B cell (primary cell): ENCODE measurements at regions not wholly inside any gene's neighbourhood (a gene's known extent, or its start where the extent isn't known, plus 50 kb on each side); places are given as distances from the start of the nearest gene placed in this dataset.

Source experiments
- ATAC-seq: fragments of 200-7000 bp; cut with Tn5 transposase; one replicate; pipeline ENCODE4 v1.10.0; 2021; ENCODE audit warnings: low read depth, mild to moderate bottlenecking, moderate number of reproducible peaks, moderate library complexity
- CTCF ChIA-PET: fragments of 350-600 bp; sonication (Branson Sonifier 250); formaldehyde crosslinking; loops from one replicate; lab custom pipeline; 2021; ENCODE audit warnings: antibody characterized with exemption, inconsistent platforms; lab: Charles Lee
- POLR2A ChIA-PET: fragments of 350-600 bp; sonication (Branson Sonifier 250); formaldehyde crosslinking; loops from one replicate; lab custom pipeline; 2021; ENCODE audit warnings: antibody characterized with exemption; lab: Charles Lee
- DNase-seq: peaks from one replicate; pipeline ENCODE4 v3.0.0; 2013
- H2AFZ ChIP-seq: 2 replicates; pipeline ENCODE4 v1.6.1; 2012; ENCODE audit warnings: mild to moderate bottlenecking, low read depth, low read length; ENCODE audit not compliant: insufficient read depth, poor library complexity, severe bottlenecking
- H3K27ac ChIP-seq, 2 donors: 1 replicate in 1 of 2; 2 replicates in 1 of 2; pipeline ENCODE4 v1.5.1; 2012 to 2013; ENCODE audit warnings: low read length in 2 of 2, mild to moderate bottlenecking in 2 of 2, moderate library complexity in 1 of 2
- H3K27me3 ChIP-seq, 4 experiments: fragments of 200-600 bp in 1 of 4; sonication (generic) in 1 of 4; replicated peaks in 1 of 4; 1 replicate in 2 of 4; 2 replicates in 2 of 4; pipeline versions ENCODE4 v1.6.1 to v1.7.0; 2013 to 2016; ENCODE audit warnings: low read length in 3 of 4, mild to moderate bottlenecking in 2 of 4, mixed read lengths in 1 of 4, moderate library complexity in 1 of 4; ENCODE audit not compliant: insufficient read depth in 4 of 4, control insufficient read depth in 3 of 4; ENCODE audit errors: control extremely low read depth in 1 of 4
- H3K36me3 ChIP-seq, 2 experiments: replicated peaks in 1 of 2; 1 replicate in 1 of 2; 2 replicates in 1 of 2; pipeline versions ENCODE4 v1.6.1 to v1.7.1; 2013; ENCODE audit warnings: low read length in 1 of 2; ENCODE audit not compliant: insufficient read depth in 2 of 2, control insufficient read depth in 1 of 2; ENCODE audit errors: control extremely low read depth in 1 of 2, extremely low read depth in 1 of 2
- H3K4me1 ChIP-seq, 2 donors: fragments of 200-600 bp in 1 of 2; sonication (generic) in 1 of 2; 1 replicate in 1 of 2; 2 replicates in 1 of 2; pipeline versions ENCODE4 v1.5.1 to v1.6.1; 2013 to 2017; ENCODE audit warnings: low read length in 2 of 2; ENCODE audit not compliant: control insufficient read depth in 2 of 2, insufficient read depth in 2 of 2
- H3K4me2 ChIP-seq: replicated peaks from 2 replicates; pipeline ENCODE3; 2012; ENCODE audit warnings: mild to moderate bottlenecking, low read depth, low read length; ENCODE audit not compliant: poor library complexity, severe bottlenecking
- H3K4me3 ChIP-seq, 5 experiments: fragments of 200-600 bp in 1 of 5; sonication (generic) in 1 of 5; 1 replicate in 3 of 5; 2 replicates in 2 of 5; pipeline versions ENCODE4 v1.5.1 to v1.7.0; 2011 to 2016; ENCODE audit warnings: low read length in 4 of 5, mild to moderate bottlenecking in 4 of 5, low read depth in 2 of 5, control low read depth in 1 of 5, moderate library complexity in 1 of 5; ENCODE audit not compliant: insufficient read depth in 1 of 5; ENCODE audit errors: control extremely low read depth in 1 of 5, extremely low read depth in 1 of 5
- H3K79me2 ChIP-seq: fragments of 200-600 bp; sonication (generic); one replicate; pipeline ENCODE4 v1.6.0; 2016; ENCODE audit warnings: low read length; ENCODE audit not compliant: control insufficient read depth, insufficient read depth
- H3K9ac ChIP-seq: fragments of 200-600 bp; sonication (generic); 2 replicates; pipeline ENCODE4 v1.6.1; 2017; ENCODE audit warnings: mild to moderate bottlenecking, low read length, moderate library complexity
- H3K9me3 ChIP-seq, 3 donors: one replicate each; pipeline versions ENCODE4 v1.6.1 to v1.7.1; 2013; ENCODE audit warnings: low read length in 2 of 3; ENCODE audit not compliant: control insufficient read depth in 2 of 3, insufficient read depth in 1 of 3; ENCODE audit errors: control extremely low read depth in 1 of 3
- H4K20me1 ChIP-seq: 2 replicates; pipeline ENCODE4 v1.6.0; 2012; ENCODE audit warnings: mild to moderate bottlenecking, low read length; ENCODE audit not compliant: insufficient read depth, control insufficient read depth, poor library complexity, severe bottlenecking
- H3K27ac Mint-ChIP-seq: one replicate; pipeline ENCODE4 v1.8.0; 2021; ENCODE audit warnings: mixed read lengths
- H3K27me3 Mint-ChIP-seq: one replicate; pipeline ENCODE4 v1.8.0; 2021; ENCODE audit warnings: mixed read lengths
- H3K4me1 Mint-ChIP-seq: one replicate; pipeline ENCODE4 v1.8.0; 2021; ENCODE audit warnings: mixed read lengths
- H3K4me3 Mint-ChIP-seq: one replicate; pipeline ENCODE4 v1.8.0; 2021; ENCODE audit warnings: mixed read lengths
- H3K9me3 Mint-ChIP-seq: one replicate; pipeline ENCODE4 v1.8.0; 2022; ENCODE audit warnings: mixed read lengths; ENCODE audit not compliant: insufficient read depth
- CTCF ChIP-seq: fragments of 200-600 bp; IDR thresholded peaks from one replicate; pipeline ENCODE4 v1.8.0; 2022; ENCODE audit warnings: antibody characterized with exemption, mild to moderate bottlenecking
- EZH2 ChIP-seq: IDR thresholded peaks from 2 replicates; pipeline ENCODE4 v1.6.1; 2012; ENCODE audit warnings: borderline replicate concordance, low read depth, mild to moderate bottlenecking, moderate library complexity, low read length; ENCODE audit not compliant: insufficient read depth, poor library complexity, severe bottlenecking
- WGBS: methylation state at CpG from one replicate; pipeline ENCODE4 v1.1.5; 2013; ENCODE audit warnings: missing lambda C conversion rate; ENCODE audit not compliant: insufficient coverage; 5-methylcytosine and 5-hydroxymethylcytosine counted together
- intact Hi-C: fragments of 100-400 bp; cut with micrococcal nuclease; formaldehyde crosslinking; loops from one replicate; pipeline ENCODE4 v1.10.0; 2022

GRCh38 chr6:27694547-27694874 is 217.7 kb downstream of the OR2B2 start:
- H3K9ac ChIP-seq, result peak overlapping the region; percentile 92
- H4K20me1 ChIP-seq, result no peaks in the 10 kb centered on the region
- H3K27ac ChIP-seq, result no peak overlapping the region
- TF ChIP-seq EZH2 (no peak), CTCF (no peak)
- H3K9me3 ChIP-seq, result peaks cover 0 to 7% (median 0%) of the 10 kb centered on the region in 3 donors
- DNase-seq (no peak), ATAC-seq (no peak)
- peak overlapping the region; percentile 88 for H3K27ac Mint-ChIP-seq
- intact Hi-C loops, result no loop called here
- no peaks in the 10 kb centered on the region for H3K79me2 ChIP-seq
- peak overlapping the region; percentile 98 for H3K4me3 Mint-ChIP-seq
- H3K4me3 ChIP-seq, result peak overlapping the region; percentile 70 to 97 (median 88)
- H3K9me3 Mint-ChIP-seq, result no peaks in the 10 kb centered on the region
- CTCF ChIA-PET, result interaction anchor here (1.0 to 3.2 kb wide), 2 partner anchors 58 to 200 kb away, joined by 4 to 10 read pairs; no protein-coding TSS in a partner anchor
- POLR2A ChIA-PET, result no interaction called here
- 51% methylated on average over 6 of the region's 7 CpGs for WGBS
- no peaks in the 10 kb centered on the region for H3K27me3 ChIP-seq
- no peaks in the 10 kb centered on the region for H3K27me3 Mint-ChIP-seq
- peak overlapping the region; percentile 73 for H3K4me2 ChIP-seq
- H2AFZ ChIP-seq, result peak overlapping the region; percentile 90
- H3K4me1 ChIP-seq, result peaks cover 6 to 11% of the 10 kb centered on the region in 2 donors
- peaks cover 23% of the 10 kb centered on the region for H3K4me1 Mint-ChIP-seq
- H3K36me3 ChIP-seq, result no peaks in the 10 kb centered on the region

GRCh38 chr6:27693766-27694546 is 218.2 kb downstream of the OR2B2 start:
- under 1% methylated on average over 28 of the region's 34 CpGs for WGBS

More at GRCh38 chr6:27693766-27694546, 218.2 kb downstream of the OR2B2 start:
- peaks cover 6 to 11% of the 10 kb centered on the region in 2 donors for H3K4me1 ChIP-seq
- intact Hi-C loops, result no loop called here
- no peaks in the 10 kb centered on the region for H4K20me1 ChIP-seq
- H3K27me3 Mint-ChIP-seq, result no peaks in the 10 kb centered on the region
- ATAC-seq, result peak; percentile 71
- H3K4me3 ChIP-seq, result peak overlapping the region; percentile 70 to 97 (median 88)
- H3K36me3 ChIP-seq, result no peaks in the 10 kb centered on the region
- no peaks in the 10 kb centered on the region for H3K27me3 ChIP-seq
- ChIA-PET POLR2A (interaction anchor here (0.6 to 0.7 kb wide), 2 partner anchors 810 to 1591 kb away, joined by 4 to 6 read pairs; no protein-coding TSS in a partner anchor), CTCF (interaction anchor here (1.3 to 3.2 kb wide), 2 partner anchors 58 to 201 kb away, joined by 4 to 10 read pairs; no protein-coding TSS in a partner anchor)
- peak overlapping the region; percentile 90 for H2AFZ ChIP-seq
- peaks cover 20% of the 10 kb centered on the region for H3K4me1 Mint-ChIP-seq
- TF ChIP-seq EZH2 (no peak), CTCF (no peak)
- DNase-seq, result peak; percentile 68
- peak overlapping the region; percentile 92 for H3K9ac ChIP-seq
- H3K4me2 ChIP-seq, result peak overlapping the region; percentile 73
- H3K9me3 ChIP-seq, result peaks cover 0 to 7% (median 0%) of the 10 kb centered on the region in 3 donors
- H3K4me3 Mint-ChIP-seq, result peak overlapping the region; percentile 98
- H3K27ac Mint-ChIP-seq, result peak overlapping the region; percentile 88
- H3K79me2 ChIP-seq, result no peaks in the 10 kb centered on the region
- H3K27ac ChIP-seq, result peak overlapping the region in 1 of 2 donors; percentile 49
- no peaks in the 10 kb centered on the region for H3K9me3 Mint-ChIP-seq
